Non-pigmented ciliary epithelial cell (primary cell): ENCODE measurements at regions not wholly inside any gene's neighbourhood (a gene's known extent, or its start where the extent isn't known, plus 50 kb on each side); places are given as distances from the start of the nearest gene placed in this dataset.
"Not testable (repeated sequence)": the region's sequence is repeated elsewhere in the genome, so short reads cannot be mapped to it uniquely, and the experiment has no call there.

Experiments
- DNase-seq: peaks from one replicate; pipeline ENCODE4 v3.0.0-alpha.2; 2010; ENCODE audit warnings: low read depth

- DNase-seq: no peak
These were observed 342.7 kb upstream of the SGCG start for GRCh38 chr13:22837980-22838647.

- DNase-seq: no peak
These were observed 340.9 kb upstream of the SGCG start for GRCh38 chr13:22839603-22840530.

DNA sequence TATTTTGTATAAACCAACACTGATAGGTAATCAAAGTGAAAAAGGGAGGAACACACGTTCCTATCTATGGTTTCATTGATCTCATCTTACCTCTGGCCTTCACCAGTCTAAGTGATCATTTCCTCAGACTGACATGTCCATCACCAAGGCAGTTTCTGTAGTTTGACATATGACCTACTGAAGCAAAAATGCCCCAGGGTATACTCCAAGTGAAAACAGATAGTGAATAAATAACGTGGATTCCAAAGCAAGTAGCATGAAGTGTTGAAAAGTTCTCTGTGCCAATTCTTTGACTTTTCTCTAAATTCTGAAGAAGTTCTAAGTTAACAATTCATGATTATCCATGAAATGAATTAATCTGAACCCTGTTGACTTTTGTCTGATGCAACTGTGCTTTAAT, 334.2 kb upstream of the SGCG start:
- DNase-seq: no peak

DNA sequence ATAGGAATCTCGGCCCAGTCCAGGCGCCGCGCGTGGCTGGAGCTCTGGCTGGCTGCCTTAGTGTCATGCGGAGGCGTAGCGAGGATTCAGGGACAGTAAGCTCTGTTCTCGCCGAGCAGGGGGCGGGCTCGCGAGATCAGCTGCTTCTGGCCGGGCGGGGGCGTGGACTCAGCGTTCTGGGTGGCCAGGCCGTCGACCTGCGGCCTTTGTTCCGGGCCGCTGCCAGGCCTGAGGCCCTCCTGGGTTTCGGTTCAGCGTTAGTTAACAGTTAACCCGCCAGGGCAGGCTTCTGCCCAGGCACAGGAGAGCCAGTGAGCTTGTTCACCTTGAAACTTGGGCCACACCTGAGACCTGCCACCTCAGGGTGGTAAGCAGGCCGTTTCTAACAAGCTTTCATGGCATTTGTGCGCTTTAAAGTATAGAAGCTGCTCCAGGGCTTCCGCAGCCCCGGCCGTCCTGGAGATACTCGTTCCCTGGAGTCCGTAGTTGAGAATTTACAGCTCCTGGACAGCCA, 332.2 kb upstream of the SGCG start:
- DNase-seq: no peak

GRCh38 chr13:22855926-22856325, 324.9 kb upstream of the SGCG start:
- DNase-seq: no peak

GRCh38 chr13:22858980-22859379, 321.8 kb upstream of the SGCG start:
- not testable (repeated sequence) for DNase-seq

GRCh38 chr13:22859411-22859810, 321.4 kb upstream of the SGCG start:
- not testable (repeated sequence) for DNase-seq

GRCh38 chr13:22861958-22862466, 318.8 kb upstream of the SGCG start:
- no peak for DNase-seq

DNA sequence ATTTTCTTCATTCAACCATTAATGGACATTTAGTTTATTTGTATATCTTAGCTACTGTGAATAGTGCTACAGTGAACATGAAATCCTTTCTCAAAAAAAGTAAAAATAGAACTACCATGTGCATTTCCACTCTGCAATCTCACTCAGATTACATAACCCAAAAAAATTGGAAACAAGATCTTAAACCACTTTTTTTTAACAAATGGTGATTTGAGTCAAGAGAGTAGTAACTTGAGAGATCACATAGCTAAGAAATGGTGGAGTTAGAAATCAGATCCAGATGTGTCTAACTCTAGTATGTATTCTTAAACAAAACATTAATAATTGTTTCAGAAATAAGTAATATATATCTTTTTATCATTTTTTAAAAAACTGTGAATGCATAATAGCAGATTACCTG, 318.3 kb upstream of the SGCG start:
- DNase-seq: no peak

DNA sequence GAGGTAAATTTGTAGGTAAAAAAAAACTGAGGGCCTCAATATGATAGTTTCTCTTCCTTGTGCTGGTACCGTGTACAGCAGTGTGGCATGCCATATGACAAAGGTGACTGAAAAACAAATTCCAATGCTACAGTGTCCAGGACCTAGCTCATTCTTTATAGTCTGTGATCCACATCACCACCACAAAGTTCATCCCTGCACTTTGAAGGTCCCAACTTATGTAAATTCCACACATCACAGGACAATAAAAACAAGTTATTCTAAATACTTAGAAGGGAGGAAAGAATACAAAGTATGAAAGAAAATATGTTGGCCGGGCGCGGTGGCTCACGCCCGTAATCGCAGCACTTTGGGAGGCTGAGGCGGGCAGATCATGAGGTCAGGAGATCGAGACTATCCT, 314.6 kb upstream of the SGCG start:
- no peak for DNase-seq

DNA sequence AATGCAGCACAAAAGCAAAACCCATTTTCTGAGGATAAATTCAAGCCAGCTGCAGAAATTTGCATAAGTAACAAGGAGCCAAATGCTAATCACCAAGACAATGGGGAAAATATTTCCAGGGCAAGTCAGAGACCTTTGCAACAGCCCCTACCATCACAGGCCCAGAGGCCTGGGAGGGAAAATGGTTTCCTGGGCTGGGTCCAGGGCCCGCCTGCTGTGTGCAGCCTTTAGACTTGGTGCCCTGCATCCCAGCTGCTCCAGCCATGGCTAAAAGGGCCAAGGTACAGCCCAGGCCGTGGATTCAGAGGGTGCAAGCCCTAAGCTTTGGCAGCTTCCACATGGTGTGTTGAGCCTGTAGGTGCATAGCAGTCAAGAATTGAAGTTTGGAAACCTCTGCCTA, 309.5 kb upstream of the SGCG start:
- DNase-seq: no peak

DNA sequence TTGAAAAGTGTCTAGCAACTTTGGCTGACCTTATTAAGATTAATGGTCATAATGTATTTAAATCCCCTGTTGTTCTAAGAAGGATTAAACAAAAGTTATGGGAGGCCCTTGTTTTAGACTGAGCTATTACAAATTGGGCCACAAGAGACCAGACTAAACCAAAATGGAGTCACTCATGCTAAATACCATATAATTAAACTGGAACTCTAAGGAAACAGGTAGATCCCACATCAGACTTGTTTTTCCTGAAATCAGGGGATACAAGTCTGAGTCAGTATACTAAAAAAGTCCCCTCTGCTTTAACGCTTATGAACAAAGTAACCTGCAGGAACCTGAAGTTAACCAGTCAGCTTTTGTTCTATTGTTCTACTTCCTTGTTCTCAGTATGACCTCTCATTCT, 305.9 kb upstream of the SGCG start:
- DNase-seq: no peak

DNA sequence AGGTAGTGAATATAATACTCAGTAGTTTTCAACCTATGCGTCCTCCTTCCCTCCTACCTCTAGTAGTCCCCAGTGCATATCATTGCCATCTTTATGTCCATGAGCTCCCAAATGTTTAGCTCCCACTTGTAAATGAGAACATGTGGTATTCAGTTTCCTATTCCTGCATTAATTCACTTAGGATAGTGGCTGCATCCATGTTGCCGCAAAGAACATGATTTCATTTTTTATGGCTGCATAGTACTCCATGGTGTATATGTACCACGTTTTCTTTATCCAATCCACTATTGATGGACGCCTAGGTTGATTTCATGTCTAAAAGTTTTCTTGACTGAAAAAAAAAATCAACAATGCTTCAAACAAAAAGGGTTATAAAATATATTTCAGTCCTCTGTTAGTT, 303.4 kb upstream of the SGCG start:
- DNase-seq: no peak

DNA sequence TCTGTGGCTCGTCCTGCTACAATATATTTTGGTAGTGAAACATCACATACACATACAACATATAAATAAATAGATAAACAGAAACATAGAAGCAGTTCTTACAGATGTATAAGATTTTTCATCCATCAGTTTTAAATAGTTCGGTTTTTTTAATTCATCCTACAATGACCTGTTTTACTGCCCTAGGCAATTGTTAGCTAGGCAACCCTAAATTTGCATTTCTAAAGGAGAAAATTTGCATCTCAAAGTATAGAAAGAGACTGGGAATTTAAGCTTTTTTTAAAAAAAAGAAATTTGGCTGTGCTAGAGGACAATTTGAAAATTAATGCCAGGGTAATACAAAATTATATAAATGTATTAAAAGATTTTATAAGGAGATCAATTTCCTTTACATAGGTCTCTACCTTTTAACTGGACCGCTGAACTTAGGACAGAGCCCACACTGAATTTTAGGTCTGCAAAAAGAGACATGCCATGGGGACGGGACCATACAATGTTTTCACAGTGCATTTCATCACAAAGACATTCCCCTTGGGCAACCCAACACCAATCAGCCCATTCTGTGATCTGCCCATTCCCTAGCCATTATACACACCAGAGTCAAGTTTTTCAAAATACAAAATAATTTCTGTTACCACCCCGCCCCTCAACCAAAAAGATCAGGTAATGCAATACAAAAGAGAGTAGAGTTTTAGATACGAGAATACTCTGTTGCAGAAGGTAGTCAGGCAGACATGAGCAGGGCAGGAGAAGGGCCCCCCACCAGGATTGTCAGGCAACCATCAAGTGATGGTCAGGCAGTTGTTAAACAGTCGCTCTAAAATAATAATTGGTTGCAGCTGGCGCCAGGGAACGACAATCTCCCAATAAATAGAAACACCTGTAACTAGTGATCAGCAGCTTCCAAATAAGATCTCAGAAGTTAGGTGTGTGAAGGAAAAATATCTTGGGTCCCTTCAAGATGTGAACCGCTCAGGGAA, 299.7 kb upstream of the SGCG start:
- no peak for DNase-seq

DNA sequence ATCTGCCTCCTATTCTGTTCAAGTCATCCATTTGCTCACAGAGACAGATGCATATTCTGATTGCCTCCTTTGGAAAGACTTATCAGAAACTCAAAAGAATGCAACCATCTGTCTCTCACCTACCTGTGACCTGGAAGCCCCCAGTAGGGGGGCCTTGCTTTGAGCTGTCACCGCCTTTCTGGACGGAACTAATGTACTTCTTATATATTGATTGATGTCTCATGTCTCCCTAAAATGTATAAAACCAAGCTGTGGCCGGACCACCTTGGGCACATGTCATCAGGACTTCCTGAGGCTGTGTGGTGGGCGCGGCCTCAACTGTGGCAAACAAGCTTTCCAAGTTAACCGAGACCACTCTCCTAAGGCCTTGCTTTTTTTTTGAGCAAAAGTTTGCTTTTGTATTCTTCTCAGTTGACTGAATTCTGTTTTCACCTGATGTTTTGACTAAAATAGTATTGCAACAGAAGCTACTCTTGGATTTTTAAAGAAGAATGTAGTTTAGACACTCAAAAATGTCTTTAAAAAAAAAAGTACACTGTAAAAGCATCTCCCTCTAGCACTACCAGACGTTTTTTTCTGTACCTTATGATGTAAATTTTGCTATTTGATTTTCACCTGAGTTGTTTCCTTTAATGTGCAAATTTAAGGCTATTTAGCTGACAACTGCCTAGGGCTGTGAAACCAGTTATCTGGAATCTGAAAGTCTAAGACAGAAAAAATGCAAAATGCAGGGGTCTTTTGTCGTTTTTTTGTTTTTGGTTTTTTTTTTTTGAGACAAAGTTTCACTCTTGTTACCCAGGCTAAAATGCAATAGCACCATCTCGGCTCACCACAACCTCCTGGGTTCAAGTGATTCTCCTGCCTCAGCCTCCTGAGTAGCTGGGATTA, 298.8 kb upstream of the SGCG start:
- not testable (repeated sequence) for DNase-seq

DNA sequence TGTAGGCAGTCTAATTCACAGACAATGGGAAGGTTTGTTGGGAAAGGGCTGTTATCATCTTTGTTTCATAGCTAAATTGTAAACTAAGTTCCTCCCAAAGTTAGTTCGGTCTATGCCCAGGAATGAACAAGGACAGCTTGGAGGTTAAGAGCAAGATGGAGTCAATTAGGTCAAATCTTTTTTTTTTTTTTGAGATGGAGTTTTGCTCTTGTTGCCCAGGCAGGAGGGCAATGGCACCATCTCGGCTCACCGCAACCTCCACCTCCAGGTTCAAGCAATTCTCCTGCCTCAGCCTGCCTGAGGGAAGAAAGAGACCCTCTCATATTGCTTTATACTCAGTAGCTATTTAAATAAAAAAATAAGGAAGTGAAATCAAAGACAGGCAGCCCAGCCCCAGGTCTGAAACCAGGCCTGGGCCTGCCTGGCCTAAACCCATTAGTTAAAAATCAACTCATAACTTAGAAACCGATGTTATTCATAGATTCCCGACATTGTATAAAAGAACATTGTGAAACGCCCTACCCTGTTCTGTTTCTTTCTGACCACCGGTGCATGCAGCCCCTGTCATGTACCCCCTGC, 297.4 kb upstream of the SGCG start:
- DNase-seq: no peak

GRCh38 chr13:22883956-22884355, 296.8 kb upstream of the SGCG start:
- no peak for DNase-seq

GRCh38 chr13:22886061-22886460, 294.7 kb upstream of the SGCG start:
- peak; percentile 0 for DNase-seq

DNA sequence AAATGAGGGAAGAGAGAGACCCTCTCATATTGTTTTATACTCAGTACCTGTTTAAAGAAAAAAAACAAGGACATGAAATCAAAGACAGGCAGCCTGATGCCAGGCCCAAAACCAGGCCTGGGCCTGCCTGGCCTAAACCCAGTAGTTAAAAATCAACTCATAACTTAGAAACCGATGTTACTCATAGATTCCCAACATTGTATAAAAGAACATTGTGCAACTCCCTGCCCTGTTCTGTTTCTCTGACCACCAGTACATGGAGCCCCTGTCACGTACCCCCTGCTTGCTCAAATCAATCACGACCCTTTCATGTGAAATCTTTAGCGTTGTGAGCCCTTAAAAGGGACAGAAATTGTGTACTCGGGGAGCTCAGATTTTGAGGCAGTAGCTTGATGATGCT, 291.4 kb upstream of the SGCG start:
- DNase-seq: not testable (repeated sequence)

DNA sequence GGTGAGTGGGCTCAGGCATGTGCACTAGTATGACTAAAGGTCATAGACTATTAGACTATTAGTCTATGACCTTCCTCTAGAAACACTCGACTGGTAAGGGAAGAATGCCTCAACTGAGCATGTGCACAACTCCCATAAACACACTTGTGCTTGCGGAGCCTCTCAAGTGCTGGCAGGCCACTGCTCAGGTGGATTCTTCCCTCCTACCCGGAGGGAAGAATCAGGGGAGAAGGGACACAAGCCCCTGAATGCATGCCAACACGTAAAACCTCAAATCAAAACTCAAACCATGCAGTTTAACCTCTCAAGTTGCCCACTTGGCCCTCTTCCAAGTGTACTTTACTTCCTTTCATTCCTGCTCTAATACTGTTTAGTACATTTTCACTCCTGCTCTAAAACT, 287.6 kb upstream of the SGCG start:
- DNase-seq: no peak
